Upper lobe of right lung (tissue), 1 donor: ENCODE measurements at regions not wholly inside any gene's neighbourhood (a gene's known extent, or its start where the extent isn't known, plus 50 kb on each side); places are given as distances from the start of the nearest gene placed in this dataset.

Source experiments
- ATAC-seq: fragments of 200-7000 bp; cut with Tn5 transposase; one replicate; pipeline ENCODE4 v1.9.1; 2020; ENCODE audit warnings: mild to moderate bottlenecking, moderate library complexity
- DNase-seq: peaks from one replicate; pipeline ENCODE4 v3.0.0-alpha.2; 2020
- H3K27ac ChIP-seq: fragments of 200-600 bp; one replicate; pipeline ENCODE4 v1.8.0; 2022
- H3K27me3 ChIP-seq: fragments of 200-600 bp; one replicate; pipeline ENCODE4 v1.8.0; 2022; ENCODE audit warnings: mild to moderate bottlenecking
- H3K36me3 ChIP-seq: fragments of 200-600 bp; one replicate; pipeline ENCODE4 v1.8.0; 2022
- H3K4me1 ChIP-seq: fragments of 200-600 bp; one replicate; pipeline ENCODE4 v1.8.0; 2022
- H3K4me3 ChIP-seq: fragments of 200-600 bp; one replicate; pipeline ENCODE4 v1.8.0; 2022; ENCODE audit warnings: mild to moderate bottlenecking
- H3K9me3 ChIP-seq: fragments of 200-600 bp; one replicate; pipeline ENCODE4 v1.8.0; 2022
- intact Hi-C: fragments of 100-400 bp; cut with DNase I; formaldehyde crosslinking; loops from one replicate; pipeline ENCODE4 v1.11.0; 2022
- TF ChIP-seq, protein P1 (sequence below): fragments of 200-600 bp; IDR thresholded peaks from one replicate; pipeline ENCODE4 v1.8.0; 2022; ENCODE audit warnings: antibody characterized with exemption
- donor health status: DM: no; HTN: yes; CAD: no; lungs with severe emphysema.

DNA sequence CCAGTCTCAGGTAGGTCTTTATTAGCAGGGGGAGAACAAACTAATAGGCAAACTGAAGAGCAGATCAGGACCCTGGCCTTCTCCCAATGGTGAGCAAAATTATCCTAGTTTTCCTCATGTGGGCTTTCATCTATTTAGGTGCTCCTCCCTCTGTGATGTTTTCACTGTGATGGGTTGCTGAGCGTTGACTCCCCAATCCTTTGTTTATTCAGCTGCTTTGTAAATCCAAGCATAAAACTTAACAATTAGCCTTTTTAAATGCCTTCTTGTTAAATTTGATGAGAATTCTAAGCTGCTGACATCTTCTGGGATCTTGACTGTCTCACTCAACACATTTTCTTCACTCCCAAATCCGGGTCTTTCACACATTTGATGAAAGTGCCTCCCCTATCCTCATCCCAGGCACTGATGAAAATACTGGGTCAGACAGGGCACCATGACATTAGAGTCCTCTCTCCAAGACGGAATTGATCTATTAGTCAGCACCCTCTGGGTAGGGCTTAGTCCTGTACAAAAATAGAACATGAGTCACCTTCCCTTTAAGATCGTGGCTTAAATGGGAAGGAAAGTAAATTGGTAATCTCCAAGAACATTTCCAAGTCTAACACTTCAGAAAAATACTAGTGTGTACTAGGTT, 199.3 kb upstream of the ISX start:
- H3K36me3 ChIP-seq: no peaks in the 10 kb centered on the region
- TF ChIP-seq, protein P1, sequence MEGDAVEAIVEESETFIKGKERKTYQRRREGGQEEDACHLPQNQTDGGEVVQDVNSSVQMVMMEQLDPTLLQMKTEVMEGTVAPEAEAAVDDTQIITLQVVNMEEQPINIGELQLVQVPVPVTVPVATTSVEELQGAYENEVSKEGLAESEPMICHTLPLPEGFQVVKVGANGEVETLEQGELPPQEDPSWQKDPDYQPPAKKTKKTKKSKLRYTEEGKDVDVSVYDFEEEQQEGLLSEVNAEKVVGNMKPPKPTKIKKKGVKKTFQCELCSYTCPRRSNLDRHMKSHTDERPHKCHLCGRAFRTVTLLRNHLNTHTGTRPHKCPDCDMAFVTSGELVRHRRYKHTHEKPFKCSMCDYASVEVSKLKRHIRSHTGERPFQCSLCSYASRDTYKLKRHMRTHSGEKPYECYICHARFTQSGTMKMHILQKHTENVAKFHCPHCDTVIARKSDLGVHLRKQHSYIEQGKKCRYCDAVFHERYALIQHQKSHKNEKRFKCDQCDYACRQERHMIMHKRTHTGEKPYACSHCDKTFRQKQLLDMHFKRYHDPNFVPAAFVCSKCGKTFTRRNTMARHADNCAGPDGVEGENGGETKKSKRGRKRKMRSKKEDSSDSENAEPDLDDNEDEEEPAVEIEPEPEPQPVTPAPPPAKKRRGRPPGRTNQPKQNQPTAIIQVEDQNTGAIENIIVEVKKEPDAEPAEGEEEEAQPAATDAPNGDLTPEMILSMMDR: no peak
- ATAC-seq (no peak), DNase-seq (no peak)
- H3K27ac ChIP-seq: no peak overlapping the region
- no peak overlapping the region for H3K4me3 ChIP-seq
- no peaks in the 10 kb centered on the region for H3K27me3 ChIP-seq
- H3K9me3 ChIP-seq: no peaks in the 10 kb centered on the region
- no peaks in the 10 kb centered on the region for H3K4me1 ChIP-seq
- intact Hi-C loops: no loop called here

DNA sequence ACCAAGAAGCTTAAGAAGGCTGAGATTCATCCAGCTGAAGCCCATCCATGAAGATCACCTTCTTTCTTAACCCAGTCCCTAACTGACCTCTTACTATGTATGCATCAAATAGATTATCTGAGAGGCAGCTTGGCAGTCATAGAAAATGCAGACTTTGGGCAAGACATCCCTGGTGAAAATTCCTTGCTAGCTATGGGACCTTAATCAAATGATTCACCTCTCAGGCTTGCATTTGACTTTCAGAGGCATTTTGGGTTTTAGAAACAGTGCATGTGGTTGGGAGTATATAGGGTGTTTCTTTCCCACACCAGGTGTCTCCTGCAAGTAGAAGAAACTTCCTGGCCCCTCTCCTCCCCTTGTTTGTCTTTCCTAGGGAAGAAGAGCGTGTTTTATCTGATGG, 188.5 kb upstream of the ISX start:
- Histone ChIP-seq H3K27ac (no peak overlapping the region), H3K27me3 (no peaks in the 10 kb centered on the region), H3K9me3 (no peaks in the 10 kb centered on the region), H3K4me1 (no peaks in the 10 kb centered on the region), H3K4me3 (no peak overlapping the region), H3K36me3 (no peaks in the 10 kb centered on the region)
- TF ChIP-seq, protein P1: no peak
- intact Hi-C loops: no loop called here
- no peak for DNase-seq
- no peak for ATAC-seq

DNA sequence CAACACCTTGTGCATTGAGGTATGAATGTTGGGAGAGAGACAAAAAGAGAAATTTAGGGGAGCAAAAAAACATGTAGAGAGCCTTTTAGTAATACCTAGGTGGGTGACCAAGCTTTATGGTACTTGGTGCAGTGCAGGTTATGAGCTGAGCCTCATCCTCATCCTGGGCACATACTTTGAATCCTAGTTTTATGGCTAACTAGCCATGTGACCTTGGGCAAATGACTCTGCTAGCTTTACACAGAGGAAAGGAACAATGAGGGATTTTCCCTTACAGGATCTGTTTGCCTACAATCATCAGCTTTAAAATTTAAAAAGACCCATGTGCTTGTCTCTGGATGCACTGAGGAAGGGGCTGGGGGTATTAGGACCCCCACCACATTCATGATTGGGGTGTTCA, 187.8 kb upstream of the ISX start:
- Histone ChIP-seq H3K9me3 (no peaks in the 10 kb centered on the region), H3K4me1 (no peaks in the 10 kb centered on the region), H3K27ac (no peak overlapping the region), H3K4me3 (no peak overlapping the region), H3K27me3 (no peaks in the 10 kb centered on the region), H3K36me3 (no peaks in the 10 kb centered on the region)
- intact Hi-C loops: no loop called here
- TF ChIP-seq, protein P1: no peak
- DNase-seq: no peak
- ATAC-seq: no peak

GRCh38 chr22:34879001-34879400, 187.0 kb upstream of the ISX start:
- ATAC-seq (no peak), DNase-seq (no peak)
- Histone ChIP-seq H3K4me3 (no peak overlapping the region), H3K4me1 (no peaks in the 10 kb centered on the region), H3K36me3 (no peaks in the 10 kb centered on the region), H3K9me3 (no peaks in the 10 kb centered on the region), H3K27ac (no peak overlapping the region), H3K27me3 (no peaks in the 10 kb centered on the region)
- intact Hi-C loops: no loop called here
- TF ChIP-seq, protein P1: no peak

GRCh38 chr22:34880662-34881061, 185.3 kb upstream of the ISX start:
- intact Hi-C loops: no loop called here
- ATAC-seq: no peak
- DNase-seq: no peak
- no peaks in the 10 kb centered on the region for H3K4me1 ChIP-seq
- no peak overlapping the region for H3K4me3 ChIP-seq
- H3K27me3 ChIP-seq: no peaks in the 10 kb centered on the region
- H3K36me3 ChIP-seq: no peaks in the 10 kb centered on the region
- no peak overlapping the region for H3K27ac ChIP-seq
- H3K9me3 ChIP-seq: no peaks in the 10 kb centered on the region
- TF ChIP-seq, protein P1: no peak

DNA sequence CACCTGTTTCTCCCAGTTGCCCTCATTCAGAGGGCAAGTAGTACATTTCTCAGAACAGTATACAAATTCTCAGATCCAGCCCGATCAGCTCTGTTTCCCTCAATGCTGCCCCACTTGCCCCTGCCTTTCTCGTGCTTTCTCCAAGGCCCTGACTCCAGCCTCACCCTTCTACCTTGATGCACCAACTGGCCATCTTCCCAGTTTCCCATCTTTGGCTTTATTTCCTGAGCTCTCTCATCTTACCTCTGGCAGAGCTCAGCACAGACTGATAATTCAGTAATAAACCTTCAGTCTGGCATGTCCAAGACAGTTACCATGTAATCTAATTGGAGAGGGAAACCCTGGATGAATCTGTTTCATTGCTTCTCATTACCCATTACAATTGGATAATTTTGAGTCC, 184.5 kb upstream of the ISX start:
- intact Hi-C loops: no loop called here
- Histone ChIP-seq H3K9me3 (no peaks in the 10 kb centered on the region), H3K27ac (no peak overlapping the region), H3K4me3 (no peak overlapping the region), H3K27me3 (no peaks in the 10 kb centered on the region), H3K4me1 (no peaks in the 10 kb centered on the region), H3K36me3 (no peaks in the 10 kb centered on the region)
- no peak for ATAC-seq
- TF ChIP-seq, protein P1: no peak
- no peak for DNase-seq
